ENCODE measurements at regions not wholly inside any gene's neighbourhood (a gene's known extent, or its start where the extent isn't known, plus 50 kb on each side); places are given as distances from the start of the nearest gene placed in this dataset.

DNA sequence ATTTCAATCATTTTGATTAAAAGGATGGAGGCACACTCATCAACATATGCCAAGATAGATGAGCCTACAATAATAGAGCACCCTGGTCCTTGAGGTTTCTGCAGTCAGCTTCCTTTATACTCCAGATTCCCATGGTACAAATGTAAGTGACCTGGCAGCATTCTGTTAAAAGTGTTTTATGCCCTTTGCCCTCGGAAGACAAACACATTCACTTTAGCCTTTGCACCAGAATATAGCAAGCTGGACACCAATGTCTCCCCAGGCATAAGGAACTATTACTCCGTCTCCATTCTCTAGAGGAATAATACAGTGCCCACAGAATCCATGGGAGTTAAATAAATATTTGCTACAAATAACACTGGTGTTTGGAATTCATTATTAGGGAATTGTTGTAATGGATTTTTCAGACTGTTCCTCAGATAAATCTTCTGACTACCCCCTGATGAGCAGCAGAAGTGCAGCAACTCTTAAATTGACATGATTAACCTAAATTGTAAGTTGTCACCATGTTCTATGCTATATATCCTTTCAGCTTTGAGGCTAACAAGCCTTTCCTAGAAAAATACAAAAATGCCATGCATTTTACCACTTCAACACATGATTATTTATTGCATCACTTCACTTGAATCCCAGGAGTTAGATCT is 340.2 kb downstream of the TBC1D32 start:
- H3K9me3 ChIP-seq, result no peaks in the 10 kb centered on the region
- intact Hi-C loops (cut with DNase I, micrococcal nuclease), result no loop called here
- no peaks in the 10 kb centered on the region for H3K36me3 ChIP-seq (ENCODE audit: low read depth)
- TF ChIP-seq, protein P1, sequence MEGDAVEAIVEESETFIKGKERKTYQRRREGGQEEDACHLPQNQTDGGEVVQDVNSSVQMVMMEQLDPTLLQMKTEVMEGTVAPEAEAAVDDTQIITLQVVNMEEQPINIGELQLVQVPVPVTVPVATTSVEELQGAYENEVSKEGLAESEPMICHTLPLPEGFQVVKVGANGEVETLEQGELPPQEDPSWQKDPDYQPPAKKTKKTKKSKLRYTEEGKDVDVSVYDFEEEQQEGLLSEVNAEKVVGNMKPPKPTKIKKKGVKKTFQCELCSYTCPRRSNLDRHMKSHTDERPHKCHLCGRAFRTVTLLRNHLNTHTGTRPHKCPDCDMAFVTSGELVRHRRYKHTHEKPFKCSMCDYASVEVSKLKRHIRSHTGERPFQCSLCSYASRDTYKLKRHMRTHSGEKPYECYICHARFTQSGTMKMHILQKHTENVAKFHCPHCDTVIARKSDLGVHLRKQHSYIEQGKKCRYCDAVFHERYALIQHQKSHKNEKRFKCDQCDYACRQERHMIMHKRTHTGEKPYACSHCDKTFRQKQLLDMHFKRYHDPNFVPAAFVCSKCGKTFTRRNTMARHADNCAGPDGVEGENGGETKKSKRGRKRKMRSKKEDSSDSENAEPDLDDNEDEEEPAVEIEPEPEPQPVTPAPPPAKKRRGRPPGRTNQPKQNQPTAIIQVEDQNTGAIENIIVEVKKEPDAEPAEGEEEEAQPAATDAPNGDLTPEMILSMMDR (IDR thresholded peaks at IDR 0.05), result no peak
- no peak for DNase-seq
- no peaks in the 10 kb centered on the region for H3K4me1 ChIP-seq (ENCODE audit: low read depth)
- H3K4me3 ChIP-seq, result no peak overlapping the region
- no peak for ATAC-seq

DNA sequence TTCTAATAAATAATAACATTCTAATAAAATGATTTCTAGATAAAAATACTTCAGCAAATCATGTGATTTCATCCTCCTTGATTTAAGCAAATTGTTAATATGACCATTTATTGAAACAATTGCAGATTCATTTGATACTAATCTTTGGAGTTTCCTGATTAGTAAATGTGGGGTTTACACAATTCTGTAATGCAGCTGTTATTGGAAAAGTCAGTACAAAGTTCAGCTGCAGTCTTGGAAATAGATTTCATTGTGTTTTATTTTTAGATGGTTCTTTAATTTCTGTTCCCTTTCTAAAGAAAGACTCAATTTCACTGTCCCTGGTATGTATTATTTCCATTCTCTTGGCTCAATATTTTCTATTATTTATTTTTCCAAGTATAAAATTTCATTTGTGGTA is 342.0 kb downstream of the TBC1D32 start:
- Histone ChIP-seq H3K4me3 (no peak overlapping the region), H3K4me1 (ENCODE audit: low read depth) (no peaks in the 10 kb centered on the region), H3K36me3 (ENCODE audit: low read depth) (no peaks in the 10 kb centered on the region), H3K9me3 (no peaks in the 10 kb centered on the region)
- ATAC-seq (no peak), DNase-seq (no peak)
- TF ChIP-seq, protein P1 (IDR thresholded peaks at IDR 0.05), result no peak
- intact Hi-C loops (cut with DNase I, micrococcal nuclease), result no loop called here

DNA sequence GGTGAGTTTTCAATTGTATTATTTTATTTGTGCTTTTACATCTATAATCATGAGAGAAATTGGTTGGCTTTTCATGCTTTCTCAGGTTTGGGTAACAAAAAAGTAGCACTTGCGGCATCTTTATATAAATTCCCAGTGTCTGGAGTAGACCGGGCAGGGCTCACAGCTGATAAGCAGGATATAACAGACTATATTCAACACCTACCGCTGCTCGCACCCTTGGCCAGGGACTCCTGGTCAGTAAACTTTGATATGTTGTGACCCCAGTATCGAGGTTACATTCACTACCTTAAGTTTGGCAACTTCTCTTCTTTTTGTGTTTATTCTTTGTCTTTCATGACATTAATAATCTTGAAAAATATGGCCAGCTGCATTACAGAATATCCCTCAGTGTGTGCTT is 343.4 kb downstream of the TBC1D32 start:
- no peak overlapping the region for H3K4me3 ChIP-seq
- intact Hi-C loops (cut with DNase I, micrococcal nuclease), result no loop called here
- H3K4me1 ChIP-seq (ENCODE audit: low read depth), result no peaks in the 10 kb centered on the region
- ATAC-seq, result no peak
- DNase-seq, result no peak
- no peaks in the 10 kb centered on the region for H3K36me3 ChIP-seq (ENCODE audit: low read depth)
- no peaks in the 10 kb centered on the region for H3K9me3 ChIP-seq
- TF ChIP-seq, protein P1 (IDR thresholded peaks at IDR 0.05), result no peak

DNA sequence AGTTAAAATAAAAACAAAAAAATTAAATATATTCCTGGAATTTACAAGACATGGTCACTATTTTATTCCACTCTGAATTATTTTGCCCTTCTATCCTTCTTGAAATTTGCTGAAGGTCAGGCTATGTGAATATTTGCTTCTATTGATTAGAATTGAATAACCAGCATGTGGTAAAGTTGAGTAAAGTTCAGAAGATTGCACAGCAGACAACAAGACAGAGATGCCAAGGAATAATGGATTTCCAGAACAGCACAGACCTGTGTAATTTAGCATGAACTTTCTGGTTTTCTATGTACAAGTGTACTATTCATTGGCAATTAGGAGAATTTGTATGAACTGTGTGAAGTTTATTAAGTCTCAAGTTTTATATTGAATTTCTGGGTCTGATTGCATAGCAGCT is 352.4 kb downstream of the TBC1D32 start:
- TF ChIP-seq, protein P1 (IDR thresholded peaks at IDR 0.05), result no peak
- no peak overlapping the region for H3K4me3 ChIP-seq
- H3K36me3 ChIP-seq (ENCODE audit: low read depth), result no peaks in the 10 kb centered on the region
- ATAC-seq (no peak), DNase-seq (no peak)
- no peaks in the 10 kb centered on the region for H3K4me1 ChIP-seq (ENCODE audit: low read depth)
- intact Hi-C loops (cut with DNase I, micrococcal nuclease), result no loop called here
- H3K9me3 ChIP-seq, result no peaks in the 10 kb centered on the region

DNA sequence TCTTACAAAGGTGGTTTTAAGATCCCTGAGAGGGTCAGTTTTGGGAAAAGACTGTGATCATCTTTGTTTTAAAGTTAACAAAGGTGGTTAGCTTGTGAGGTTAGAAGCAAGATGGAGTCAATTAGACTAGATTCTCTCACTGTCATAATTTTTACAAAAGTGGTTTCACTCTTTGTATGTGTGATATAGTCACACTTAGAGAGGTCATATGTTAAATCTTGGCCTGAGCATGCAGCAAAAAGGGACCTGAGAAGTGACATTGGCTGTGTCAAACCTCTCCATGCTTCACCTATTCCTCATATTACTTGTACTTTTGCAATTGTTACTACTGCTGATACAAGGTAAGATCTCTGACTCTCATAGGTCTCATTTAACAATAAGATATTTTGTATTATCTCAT is 368.0 kb downstream of the TBC1D32 start:
- TF ChIP-seq, protein P1 (IDR thresholded peaks at IDR 0.05), result no peak
- H3K4me1 ChIP-seq (ENCODE audit: low read depth), result no peaks in the 10 kb centered on the region
- H3K9me3 ChIP-seq, result no peaks in the 10 kb centered on the region
- DNase-seq (no peak), ATAC-seq (no peak)
- intact Hi-C loops (cut with DNase I, micrococcal nuclease), result no loop called here
- H3K36me3 ChIP-seq (ENCODE audit: low read depth), result no peaks in the 10 kb centered on the region
- H3K4me3 ChIP-seq, result no peak overlapping the region

DNA sequence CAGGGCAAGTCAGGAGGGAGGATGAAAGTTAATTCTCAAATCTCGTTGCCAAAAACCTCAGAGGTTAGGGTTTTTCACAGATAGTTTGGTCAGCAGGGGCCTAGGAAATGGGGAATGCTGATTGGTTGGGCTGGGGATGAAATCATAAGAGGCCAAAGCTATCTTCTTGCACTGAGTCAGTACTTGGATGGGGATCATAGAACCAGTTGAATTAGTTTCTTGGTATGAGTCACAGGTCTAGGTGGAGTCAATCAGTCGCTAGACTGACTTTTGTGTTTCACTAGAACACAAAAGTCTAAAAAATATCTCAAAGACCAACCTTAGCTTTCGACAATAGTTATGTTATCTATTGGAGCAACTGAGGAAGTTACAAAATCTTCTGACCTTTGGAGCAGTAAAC is 368.5 kb downstream of the TBC1D32 start:
- no peak for DNase-seq
- no peak for ATAC-seq
- intact Hi-C loops (cut with DNase I, micrococcal nuclease), result no loop called here
- TF ChIP-seq, protein P1 (IDR thresholded peaks at IDR 0.05), result no peak
- Histone ChIP-seq H3K9me3 (no peaks in the 10 kb centered on the region), H3K4me3 (no peak overlapping the region), H3K36me3 (ENCODE audit: low read depth) (no peaks in the 10 kb centered on the region), H3K4me1 (ENCODE audit: low read depth) (no peaks in the 10 kb centered on the region)
